ENCODE measurements at regions not wholly inside any gene's neighbourhood (a gene's known extent, or its start where the extent isn't known, plus 50 kb on each side); places are given as distances from the start of the nearest gene placed in this dataset.

DNA sequence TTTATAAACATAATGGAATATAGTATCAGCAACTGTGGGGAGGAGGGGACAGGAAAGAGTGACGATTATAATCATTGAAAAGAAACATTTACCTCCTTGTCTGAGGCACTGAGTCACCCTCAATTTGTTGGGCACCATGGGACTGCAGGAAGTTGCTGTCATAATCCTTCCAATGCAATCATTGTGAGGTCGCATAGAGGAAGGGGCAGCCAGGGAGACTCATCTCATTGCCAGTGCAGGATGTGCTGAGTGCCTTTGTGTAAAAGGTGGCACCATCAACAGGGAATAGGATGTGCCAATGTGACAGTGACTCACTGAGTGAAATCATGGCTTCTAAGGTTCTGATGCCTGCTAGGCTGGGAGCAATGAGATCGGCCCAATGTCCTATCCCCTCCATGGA lies 300.4 kb upstream of the ADAMTS9 start:
- DNase-seq = no peak

GRCh38 chr3:64987726-64988125 lies 299.9 kb upstream of the ADAMTS9 start:
- DNase-seq = no peak

DNA sequence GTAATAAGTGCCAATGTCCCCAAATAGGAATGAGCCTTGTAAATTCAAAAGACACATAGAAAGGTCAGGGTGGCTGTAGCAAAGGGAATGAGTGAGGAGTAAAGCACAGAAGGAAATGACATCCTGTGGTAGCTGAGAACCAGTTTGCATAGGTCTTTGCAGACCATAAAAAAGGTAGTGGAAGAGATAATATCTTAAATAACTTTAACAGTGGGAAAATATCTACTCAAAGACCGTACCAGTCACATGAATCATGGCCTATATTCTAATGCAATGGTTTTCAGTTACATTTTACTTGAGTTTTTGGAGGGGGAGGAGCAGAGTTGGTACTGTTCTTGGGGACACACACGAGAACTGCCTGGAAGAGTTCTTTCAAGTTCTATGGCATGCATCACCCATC lies 297.3 kb upstream of the ADAMTS9 start:
- no peak for DNase-seq

GRCh38 chr3:64983583-64984359 lies 296.0 kb upstream of the ADAMTS9 start:
- DNase-seq = no peak

GRCh38 chr3:64977308-64978100 lies 289.7 kb upstream of the ADAMTS9 start:
- DNase-seq = no peak

DNA sequence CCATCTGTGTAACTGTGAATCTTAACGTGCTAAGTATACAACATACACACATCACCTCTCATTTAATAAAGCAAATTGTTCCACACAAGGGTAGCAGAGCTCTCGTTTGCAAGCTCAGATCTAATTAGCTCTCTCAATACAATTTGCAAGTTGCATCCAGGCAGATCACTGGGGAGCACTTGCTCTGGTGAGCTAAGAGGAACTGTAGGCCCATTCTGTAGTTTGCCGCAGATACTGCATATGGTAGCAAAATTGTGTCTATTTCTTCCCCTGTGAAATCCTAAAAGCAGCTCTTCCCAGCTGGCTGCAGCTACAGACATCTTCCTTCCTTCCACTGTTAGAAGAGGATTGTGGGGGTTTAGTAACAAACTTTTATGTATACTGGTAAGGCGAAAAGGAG lies 288.7 kb upstream of the ADAMTS9 start:
- no peak for DNase-seq

DNA sequence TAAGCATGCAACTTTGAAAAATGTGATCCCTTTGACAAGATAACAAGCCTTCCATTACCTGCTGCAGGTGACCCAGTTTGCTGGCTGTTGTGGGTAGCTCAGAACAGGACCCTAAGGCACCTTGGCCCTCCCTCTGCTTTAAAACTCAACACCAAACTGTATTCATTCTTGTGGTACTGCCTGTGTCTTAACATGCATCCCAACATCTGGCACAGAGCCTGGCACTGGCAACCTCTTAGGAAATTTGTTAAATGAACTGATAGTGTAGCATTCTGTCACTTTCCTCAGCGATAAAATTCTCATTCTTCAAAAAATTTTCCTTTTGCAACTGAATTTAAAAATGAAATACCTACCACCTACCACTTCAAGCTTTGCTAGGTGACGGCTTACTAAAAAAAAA lies 287.3 kb upstream of the ADAMTS9 start:
- no peak for DNase-seq

DNA sequence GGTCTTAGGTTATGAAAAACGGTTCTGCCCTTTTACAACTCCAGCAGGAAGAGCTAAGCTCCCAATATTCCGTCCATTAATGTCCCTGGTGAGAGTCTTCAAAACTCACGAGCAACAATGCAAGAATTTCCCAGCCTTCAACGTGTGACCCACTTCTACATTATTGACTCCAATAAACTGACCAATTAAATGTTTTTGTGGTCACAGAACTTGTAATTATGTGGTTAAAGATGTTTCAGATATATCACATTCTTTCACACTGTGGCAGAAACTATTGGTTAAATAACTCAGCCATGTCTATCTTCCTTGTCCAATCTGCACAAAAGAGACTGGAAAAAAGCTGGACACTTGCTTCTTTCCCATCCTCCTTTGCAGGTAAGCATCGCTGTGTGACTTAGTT lies 286.6 kb upstream of the ADAMTS9 start:
- no peak for DNase-seq

DNA sequence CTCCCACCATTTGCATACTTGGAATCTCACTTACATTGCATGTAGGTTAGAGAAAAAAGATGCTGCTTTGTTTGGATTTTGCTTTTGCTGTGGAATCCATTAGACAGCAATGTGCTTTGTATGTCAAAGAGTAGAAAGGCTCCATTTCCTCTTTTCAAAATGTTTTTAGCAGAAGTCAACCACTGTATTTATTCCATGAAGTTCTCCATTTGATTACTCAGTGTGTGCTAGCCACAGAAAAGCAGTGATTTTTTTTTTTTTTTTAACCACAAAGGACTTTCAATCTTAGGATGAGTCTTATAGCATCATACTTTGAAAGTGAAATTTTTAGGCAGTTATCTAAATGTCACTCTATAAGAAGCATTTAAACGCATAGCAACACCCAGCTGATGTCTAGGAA lies 285.0 kb upstream of the ADAMTS9 start:
- DNase-seq = peak; percentile 27

DNA sequence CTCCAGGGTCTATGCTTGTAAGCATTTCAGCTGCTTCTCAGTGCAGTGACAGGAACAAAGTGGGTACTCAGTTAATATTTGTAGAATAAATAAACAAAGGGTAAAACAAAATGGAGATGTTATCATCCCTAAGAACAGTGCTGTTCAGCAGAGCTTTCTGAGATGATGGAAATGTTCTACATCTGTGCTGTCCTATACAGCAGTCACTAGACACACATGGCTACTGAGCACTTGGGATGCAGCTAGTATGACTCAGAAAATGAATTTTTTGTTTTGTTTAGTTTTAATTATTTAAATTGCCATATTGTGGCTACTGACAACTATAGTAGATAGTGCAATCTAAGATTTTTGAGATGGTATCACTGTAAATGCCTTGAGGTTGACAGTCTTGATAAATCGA lies 283.8 kb upstream of the ADAMTS9 start:
- no peak for DNase-seq

GRCh38 chr3:64970634-64971033 lies 282.8 kb upstream of the ADAMTS9 start:
- no peak for DNase-seq

GRCh38 chr3:64961301-64961700 lies 273.5 kb upstream of the ADAMTS9 start:
- DNase-seq = no peak

DNA sequence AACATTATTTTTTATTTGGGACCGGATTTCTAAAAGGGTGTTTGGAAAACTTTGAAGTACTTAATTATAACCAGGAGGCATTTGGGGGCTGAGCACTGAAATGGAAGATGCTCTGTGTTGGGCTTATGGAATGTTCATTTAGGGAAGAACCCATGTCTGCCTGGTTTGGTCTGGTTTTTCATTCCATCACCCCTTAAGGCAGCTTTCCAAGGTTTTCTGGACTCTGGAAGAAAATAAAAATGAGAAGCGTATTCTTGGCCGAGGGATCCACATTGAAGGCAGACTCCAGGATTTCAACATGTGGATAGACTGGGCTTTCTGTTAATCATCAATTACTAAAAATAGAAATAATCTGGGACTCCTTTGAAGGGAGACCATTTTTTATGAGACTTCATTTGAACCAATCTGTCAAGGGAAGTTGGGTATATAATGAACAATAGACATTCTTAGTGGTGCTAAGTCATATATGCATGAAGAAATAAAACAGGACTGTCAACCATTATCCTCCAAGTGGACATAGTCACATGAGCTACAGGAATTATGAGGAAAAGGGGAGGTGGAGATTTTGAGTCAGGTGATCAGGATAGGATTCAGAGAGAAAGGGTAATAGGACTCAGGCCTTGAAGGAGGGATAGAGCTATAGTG lies 270.5 kb upstream of the ADAMTS9 start:
- DNase-seq = no peak

GRCh38 chr3:64957408-64958198 lies 269.8 kb upstream of the ADAMTS9 start:
- DNase-seq = no peak

- DNase-seq = no peak
Observed at GRCh38 chr3:64956711-64957325, 269.0 kb upstream of the ADAMTS9 start.

DNA sequence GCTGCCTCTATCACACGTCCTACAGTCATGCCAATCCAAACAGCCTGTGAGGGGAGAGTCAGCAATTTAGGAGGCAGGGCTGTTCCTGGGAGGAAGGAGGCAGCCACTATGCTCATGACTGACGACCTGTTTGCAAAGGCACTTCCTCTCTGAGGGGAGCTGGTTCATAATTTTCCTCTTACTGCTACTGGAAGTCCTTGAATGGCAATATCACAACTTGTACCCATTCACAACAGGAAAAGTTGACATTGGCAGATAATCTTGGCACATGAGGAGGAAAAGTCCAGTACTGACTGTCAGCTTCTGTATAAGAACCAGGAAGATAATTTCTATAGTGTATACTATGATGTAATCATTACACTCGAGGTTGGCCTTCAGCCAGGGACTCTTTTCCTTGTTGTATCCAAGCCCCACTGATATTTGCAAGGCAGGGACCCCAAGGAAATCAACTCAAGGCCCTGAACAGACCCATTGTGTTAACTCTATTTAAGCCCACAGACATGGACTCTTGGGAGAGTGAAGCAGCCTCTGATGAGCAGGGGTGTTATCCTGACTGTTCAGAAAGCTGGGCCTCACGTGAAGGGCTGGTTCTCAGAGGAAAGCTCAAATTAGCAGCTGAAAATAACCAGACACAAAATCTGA lies 267.3 kb upstream of the ADAMTS9 start:
- DNase-seq = no peak

GRCh38 chr3:64945171-64945729 lies 257.4 kb upstream of the ADAMTS9 start:
- DNase-seq = no peak

- DNase-seq = no peak
Observed at GRCh38 chr3:64943866-64944265, 256.1 kb upstream of the ADAMTS9 start.

- no peak for DNase-seq
Observed at GRCh38 chr3:64940596-64941348, 253.0 kb upstream of the ADAMTS9 start.

DNA sequence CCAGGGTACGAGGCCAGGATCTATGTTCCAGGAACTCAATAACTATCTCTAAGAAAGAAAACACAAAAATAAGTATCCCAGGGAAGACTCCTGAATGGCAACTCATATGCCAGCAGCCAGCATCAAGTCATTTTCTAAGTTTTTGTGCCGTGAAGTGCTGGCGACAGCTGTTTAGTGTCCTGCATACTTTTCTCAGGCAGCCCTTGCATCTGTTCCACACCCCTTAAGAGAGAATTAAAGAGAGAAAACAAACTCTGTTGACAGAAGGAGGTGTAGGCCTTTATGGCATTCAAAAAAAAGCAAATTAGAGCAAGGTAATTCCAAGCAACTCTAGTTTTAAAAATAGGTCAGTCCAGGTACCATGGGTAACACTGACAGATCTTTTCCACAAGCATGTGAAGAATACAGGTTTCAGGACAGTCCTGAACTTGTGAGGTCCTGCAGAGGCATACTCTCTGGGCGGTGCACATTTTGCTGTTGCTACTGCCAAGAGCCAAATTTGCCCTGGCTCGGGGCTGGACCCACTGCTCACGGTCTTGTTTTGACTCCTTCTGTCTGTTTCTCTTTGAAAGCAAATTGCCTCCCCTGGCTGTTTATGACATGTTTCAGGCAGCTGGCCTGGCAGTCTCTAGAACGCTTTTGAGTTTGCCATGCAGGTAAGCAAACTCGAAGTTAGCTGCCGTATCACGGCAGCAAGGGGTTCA lies 252.1 kb upstream of the ADAMTS9 start:
- DNase-seq = no peak

All from activated CD4-positive, alpha-beta T cell treated with anti-CD3 and anti-CD28 coated beads, Interleukin-2, Interleukin-6, amounts not matched to agents 100 ng/mL and 50 ng/mL, durations not matched to agents 16 hours and 8 hours (primary cell).